Trophoblast cell (in vitro differentiated cells and primary cell): ENCODE measurements at regions not wholly inside any gene's neighbourhood (a gene's known extent, or its start where the extent isn't known, plus 50 kb on each side); places are given as distances from the start of the nearest gene placed in this dataset.

ENCODE experiments used
- DNase-seq, 2 donors: peaks; one replicate each; pipeline ENCODE4 v3.0.0-alpha.2; 2016
- H2AFZ ChIP-seq: 2 replicates; pipeline ENCODE4 v1.6.1; 2013; ENCODE audit warnings: low read length, moderate library complexity, mild to moderate bottlenecking; ENCODE audit not compliant: insufficient read depth, poor library complexity
- H2AK5ac ChIP-seq: 2 replicates; pipeline ENCODE4 v1.6.1; 2013; ENCODE audit warnings: mild to moderate bottlenecking, low read length
- H2BK120ac ChIP-seq: 2 replicates; pipeline ENCODE4 v1.6.1; 2013; ENCODE audit warnings: low read length, mild to moderate bottlenecking, moderate library complexity; ENCODE audit not compliant: insufficient read depth, poor library complexity
- H2BK12ac ChIP-seq: 2 replicates; pipeline ENCODE4 v1.6.1; 2013; ENCODE audit warnings: mild to moderate bottlenecking, low read length, moderate library complexity
- H2BK5ac ChIP-seq: 2 replicates; pipeline ENCODE4 v1.6.1; 2013; ENCODE audit warnings: low read length, low read depth, moderate library complexity, mild to moderate bottlenecking; ENCODE audit not compliant: poor library complexity
- H3K14ac ChIP-seq: 2 replicates; pipeline ENCODE4 v1.6.1; 2013; ENCODE audit warnings: mild to moderate bottlenecking, low read length
- H3K18ac ChIP-seq: 2 replicates; pipeline ENCODE4 v1.6.1; 2013; ENCODE audit warnings: mild to moderate bottlenecking, low read length
- H3K23ac ChIP-seq: 2 replicates; pipeline ENCODE4 v1.6.1; 2013; ENCODE audit warnings: low read length
- H3K27ac ChIP-seq: 2 replicates; pipeline ENCODE4 v1.5.1; 2013; ENCODE audit warnings: low read depth, mild to moderate bottlenecking, inconsistent platforms, low read length, moderate library complexity
- H3K27me3 ChIP-seq: 2 replicates; pipeline ENCODE4 v1.6.1; 2013; ENCODE audit warnings: inconsistent platforms, mild to moderate bottlenecking, low read length, moderate library complexity; ENCODE audit not compliant: insufficient read depth
- H3K36me3 ChIP-seq, 2 experiments: 1 replicate in 1 of 2; 2 replicates in 1 of 2; pipeline ENCODE4 v1.6.1; 2013; ENCODE audit warnings: low read length in 2 of 2, mild to moderate bottlenecking in 2 of 2, moderate library complexity in 1 of 2; ENCODE audit not compliant: insufficient read depth in 2 of 2, control insufficient read depth in 1 of 2
- H3K4ac ChIP-seq: 2 replicates; pipeline ENCODE4 v1.6.1; 2013; ENCODE audit warnings: low read depth, mild to moderate bottlenecking, low read length, moderate library complexity
- H3K4me1 ChIP-seq, 2 experiments: 1 replicate in 1 of 2; 2 replicates in 1 of 2; pipeline ENCODE4 v1.6.1; 2013; ENCODE audit warnings: low read length in 2 of 2, mild to moderate bottlenecking in 2 of 2, moderate library complexity in 1 of 2; ENCODE audit not compliant: insufficient read depth in 2 of 2, control insufficient read depth in 1 of 2
- H3K4me2 ChIP-seq: 2 replicates; pipeline ENCODE4 v1.6.1; 2013; ENCODE audit warnings: inconsistent platforms, mild to moderate bottlenecking, low read length, moderate library complexity
- H3K4me3 ChIP-seq: 2 replicates; pipeline ENCODE4 v1.5.1; 2013; ENCODE audit warnings: mild to moderate bottlenecking, low read depth, low read length, inconsistent platforms
- H3K79me1 ChIP-seq: one replicate; pipeline ENCODE4 v1.6.1; 2013; ENCODE audit warnings: low read length
- H3K79me2 ChIP-seq: 2 replicates; pipeline ENCODE4 v1.6.1; 2013; ENCODE audit warnings: low read length, mild to moderate bottlenecking; ENCODE audit not compliant: control insufficient read depth, insufficient read depth, poor library complexity
- H3K9ac ChIP-seq: 2 replicates; pipeline ENCODE4 v1.6.1; 2013; ENCODE audit warnings: mild to moderate bottlenecking, low read length
- H3K9me3 ChIP-seq: 2 replicates; pipeline ENCODE4 v1.6.1; 2013; ENCODE audit warnings: low read depth, mild to moderate bottlenecking, control low read depth, inconsistent platforms, low read length; ENCODE audit not compliant: insufficient read depth
- H4K12ac ChIP-seq: 2 replicates; pipeline ENCODE4 v1.6.1; 2013; ENCODE audit warnings: low read depth, mild to moderate bottlenecking, low read length, moderate library complexity
- H4K8ac ChIP-seq: 2 replicates; pipeline ENCODE4 v1.6.1; 2013; ENCODE audit warnings: low read depth, mild to moderate bottlenecking, low read length, moderate library complexity
- H4K91ac ChIP-seq: one replicate; pipeline ENCODE4 v1.6.1; 2013; ENCODE audit warnings: low read depth, mild to moderate bottlenecking, low read length, moderate library complexity
- WGBS: extraction: QIAGEN DNeasy Blood & Tissue Kit; methylation state at CpG from one replicate; pipeline ENCODE4 v1.1.7; 2013; ENCODE audit warnings: missing lambda C conversion rate; ENCODE audit not compliant: insufficient read length, insufficient coverage; ENCODE audit errors: extremely low coverage; 5-methylcytosine and 5-hydroxymethylcytosine counted together

DNA sequence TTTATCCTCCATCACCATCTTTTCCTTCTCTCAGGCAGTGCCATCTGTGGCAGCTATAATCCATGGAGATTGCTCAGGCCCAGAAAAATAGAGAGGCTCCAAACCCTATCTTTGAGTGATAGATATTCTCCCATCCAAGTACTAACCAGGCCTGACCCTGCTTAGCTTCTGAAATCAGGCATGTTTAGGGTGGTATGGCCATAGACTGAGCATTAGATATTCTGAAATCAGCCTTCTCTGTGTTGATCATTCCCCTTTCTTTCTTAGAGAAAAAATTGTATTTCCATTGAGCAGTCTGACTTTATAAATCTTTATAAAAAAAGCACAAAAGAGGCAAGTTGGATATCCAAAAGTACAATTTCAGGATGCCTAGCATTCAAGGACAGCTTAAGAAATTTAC, 131.5 kb upstream of the ACVR2A start:
- Histone ChIP-seq H2AFZ (no peak overlapping the region), H4K12ac (no peak overlapping the region), H3K9me3 (no peaks in the 10 kb centered on the region), H3K9ac (no peak overlapping the region), H3K36me3 (no peaks in the 10 kb centered on the region), H3K4me2 (no peak overlapping the region), H2BK120ac (no peak overlapping the region), H3K23ac (no peak overlapping the region), H3K4me3 (no peak overlapping the region), H3K4me1 (peaks cover 0 to 4% of the 10 kb centered on the region in 2 experiments), H3K27me3 (no peaks in the 10 kb centered on the region), H2BK12ac (no peak overlapping the region), H3K27ac (no peak overlapping the region), H2AK5ac (no peak overlapping the region), H4K91ac (no peak overlapping the region), H2BK5ac (no peak overlapping the region), H3K14ac (no peak overlapping the region), H4K8ac (no peak overlapping the region), H3K79me2 (no peaks in the 10 kb centered on the region), H3K4ac (no peak overlapping the region), H3K79me1 (peaks cover 3% of the 10 kb centered on the region), H3K18ac (no peak overlapping the region)
- DNase-seq = no peak

DNA sequence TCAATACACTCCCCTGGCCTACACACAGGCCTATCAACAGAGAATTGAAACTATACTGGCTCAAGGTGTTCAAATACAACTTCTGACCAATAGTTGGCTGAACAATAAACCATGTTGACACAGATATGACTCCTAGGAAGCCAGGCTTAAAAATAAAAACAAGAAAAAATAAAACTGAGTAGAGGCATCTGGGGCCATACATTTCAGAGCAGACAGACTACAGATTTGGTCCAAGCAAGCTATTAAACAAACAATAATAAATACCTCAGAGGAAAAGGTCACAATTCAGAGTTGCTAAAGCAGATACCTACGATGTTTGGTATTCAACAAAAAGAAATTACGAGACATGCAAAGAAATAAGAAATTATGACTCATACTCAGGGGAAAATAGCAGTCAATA, 132.8 kb upstream of the ACVR2A start:
- Histone ChIP-seq H2AFZ (no peak overlapping the region), H3K79me2 (no peaks in the 10 kb centered on the region), H4K91ac (no peak overlapping the region), H3K4me3 (no peak overlapping the region), H3K36me3 (no peaks in the 10 kb centered on the region), H3K9ac (no peak overlapping the region), H2BK120ac (no peak overlapping the region), H3K14ac (no peak overlapping the region), H3K4ac (no peak overlapping the region), H4K8ac (no peak overlapping the region), H2AK5ac (no peak overlapping the region), H3K27me3 (no peaks in the 10 kb centered on the region), H2BK5ac (no peak overlapping the region), H3K4me2 (no peak overlapping the region), H3K4me1 (peaks cover 0 to 4% of the 10 kb centered on the region in 2 experiments), H4K12ac (no peak overlapping the region), H2BK12ac (no peak overlapping the region), H3K9me3 (no peaks in the 10 kb centered on the region), H3K23ac (no peak overlapping the region), H3K79me1 (peaks cover 3% of the 10 kb centered on the region), H3K27ac (no peak overlapping the region), H3K18ac (no peak overlapping the region)
- DNase-seq = no peak
- WGBS = no CpG with 5 or more reads among the region's 2 CpGs

DNA sequence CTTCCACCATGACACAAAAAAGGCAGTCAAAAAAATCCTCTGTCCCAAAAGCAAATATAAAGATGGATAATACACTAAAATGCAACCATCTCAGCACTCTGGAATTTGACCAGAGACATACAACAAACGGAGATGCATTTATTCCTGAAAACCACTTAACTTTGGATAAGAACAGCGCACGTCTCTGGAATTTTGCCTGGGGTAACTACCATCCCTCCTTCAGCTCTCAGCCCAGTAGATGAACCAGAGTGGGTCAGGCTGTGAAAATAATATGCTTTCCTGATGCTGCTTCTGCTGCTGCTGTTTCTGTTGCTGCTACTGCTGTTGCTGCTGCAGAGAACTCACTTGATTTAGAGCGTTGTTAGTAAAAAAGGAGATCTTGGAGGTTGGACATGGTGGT, 133.8 kb upstream of the ACVR2A start:
- peak; percentile 77 to 81 for DNase-seq
- WGBS = no CpG with 5 or more reads among the region's 4 CpGs
- no peaks in the 10 kb centered on the region for H3K79me2 ChIP-seq
- H2AK5ac ChIP-seq = no peak overlapping the region
- no peak overlapping the region for H3K4me3 ChIP-seq
- peaks cover 3% of the 10 kb centered on the region for H3K79me1 ChIP-seq
- peaks cover 0 to 4% of the 10 kb centered on the region in 2 experiments for H3K4me1 ChIP-seq
- peak overlapping the region; percentile 67 for H4K91ac ChIP-seq
- H3K4me2 ChIP-seq = peak overlapping the region; percentile 31
- no peak overlapping the region for H3K14ac ChIP-seq
- no peak overlapping the region for H3K9ac ChIP-seq
- no peaks in the 10 kb centered on the region for H3K36me3 ChIP-seq
- H4K12ac ChIP-seq = no peak overlapping the region
- no peak overlapping the region for H3K4ac ChIP-seq
- peak overlapping the region; percentile 88 for H3K27ac ChIP-seq
- no peak overlapping the region for H4K8ac ChIP-seq
- no peak overlapping the region for H3K18ac ChIP-seq
- no peaks in the 10 kb centered on the region for H3K9me3 ChIP-seq
- no peak overlapping the region for H3K23ac ChIP-seq
- H2BK120ac ChIP-seq = no peak overlapping the region
- H2BK12ac ChIP-seq = peak overlapping the region; percentile 8
- no peak overlapping the region for H2BK5ac ChIP-seq
- H3K27me3 ChIP-seq = no peaks in the 10 kb centered on the region
- no peak overlapping the region for H2AFZ ChIP-seq

- H2BK5ac ChIP-seq = no peak overlapping the region
- H3K27ac ChIP-seq = no peak overlapping the region
- H3K79me1 ChIP-seq = peaks cover 3% of the 10 kb centered on the region
- H2AK5ac ChIP-seq = no peak overlapping the region
- H3K9ac ChIP-seq = no peak overlapping the region
- no peak overlapping the region for H3K4ac ChIP-seq
- H3K18ac ChIP-seq = no peak overlapping the region
- peaks cover 0 to 4% of the 10 kb centered on the region in 2 experiments for H3K4me1 ChIP-seq
- no peak overlapping the region for H4K12ac ChIP-seq
- peak overlapping the region; percentile 36 for H2BK12ac ChIP-seq
- H3K27me3 ChIP-seq = no peaks in the 10 kb centered on the region
- peak overlapping the region; percentile 28 for H4K91ac ChIP-seq
- no peak overlapping the region for H3K4me2 ChIP-seq
- peak overlapping the region; percentile 38 for H2BK120ac ChIP-seq
- H3K4me3 ChIP-seq = no peak overlapping the region
- H3K9me3 ChIP-seq = no peaks in the 10 kb centered on the region
- no peak overlapping the region for H2AFZ ChIP-seq
- H3K23ac ChIP-seq = no peak overlapping the region
- H3K36me3 ChIP-seq = no peaks in the 10 kb centered on the region
- no peaks in the 10 kb centered on the region for H3K79me2 ChIP-seq
- DNase-seq = no peak
- no peak overlapping the region for H3K14ac ChIP-seq
- no peak overlapping the region for H4K8ac ChIP-seq
Observed at GRCh38 chr2:147709655-147710054, 135.2 kb upstream of the ACVR2A start.
